Endothelial cell of umbilical vein (primary cell): ENCODE measurements at regions not wholly inside any gene's neighbourhood (a gene's known extent, or its start where the extent isn't known, plus 50 kb on each side); places are given as distances from the start of the nearest gene placed in this dataset.

Experiments
- BruUV-seq: library from RNA; stranded (reverse); fragments of 400-500 nt; replicated peaks from 2 replicates; lab custom pipeline; 2021; lab: Mats Ljungman, UMichigan
- CTCF ChIA-PET: fragments of 300-600, 350-600 bp; sonication (Branson Sonifier 250); formaldehyde crosslinking; loops from one replicate; lab custom pipeline; 2021; ENCODE audit warnings: antibody characterized with exemption, inconsistent platforms; lab: Charles Lee
- POLR2A ChIA-PET: fragments of 300-600, 350-600 bp; sonication (Branson Sonifier 250); formaldehyde crosslinking; loops from one replicate; lab custom pipeline; 2021; ENCODE audit warnings: antibody characterized with exemption, inconsistent platforms; lab: Charles Lee
- DNase-seq: peaks from one replicate; pipeline ENCODE4 v3.0.0-alpha.2; 2011; ENCODE audit warnings: low read depth, low spot score
- FAIRE-seq: peaks from 2 replicates; lab custom pipeline; 2011; peaks lifted over from hg19 to GRCh38; lab: Jason Lieb, UNC
- H2AFZ ChIP-seq: 2 replicates; pipeline ENCODE4 v1.6.0; 2012; ENCODE audit warnings: low read depth, low read length, control low read depth, inconsistent platforms
- H3K27ac ChIP-seq: 2 replicates; pipeline ENCODE4 v1.5.1; 2011; ENCODE audit warnings: low read depth, mild to moderate bottlenecking, control low read depth, low read length, moderate library complexity; ENCODE audit not compliant: insufficient read depth
- H3K27me3 ChIP-seq, 2 experiments: 2 replicates each; pipeline versions ENCODE4 v1.6.0 to v1.6.1; 2011; ENCODE audit warnings: low read length in 2 of 2, mixed read lengths in 1 of 2; ENCODE audit not compliant: control insufficient read depth in 2 of 2, insufficient read depth in 2 of 2
- H3K36me3 ChIP-seq, 2 experiments: 2 replicates in 1 of 2; 3 replicates in 1 of 2; pipeline ENCODE4 v1.5.1; 2011; ENCODE audit warnings: low read length in 2 of 2, mild to moderate bottlenecking in 1 of 2, moderate library complexity in 1 of 2; ENCODE audit not compliant: control insufficient read depth in 2 of 2, insufficient read depth in 2 of 2; ENCODE audit errors: extremely low read depth in 1 of 2
- H3K4me1 ChIP-seq: 3 replicates; pipeline ENCODE4 v1.5.1; 2011; ENCODE audit warnings: mild to moderate bottlenecking, low read length; ENCODE audit not compliant: control insufficient read depth, insufficient read depth; ENCODE audit errors: extremely low read depth
- H3K4me2 ChIP-seq: 2 replicates; pipeline ENCODE4 v1.6.1; 2011; ENCODE audit warnings: low read length, control low read depth, mixed read lengths; ENCODE audit not compliant: insufficient read depth
- H3K4me3 ChIP-seq, 3 experiments: fragments of 200-600 bp in 1 of 3; sonication (generic), shearing (Covaris generic) in 1 of 3; replicated peaks in 1 of 3; 2 replicates each; pipeline ENCODE4 v1.5.1; 2011 to 2016; ENCODE audit warnings: control low read depth in 3 of 3, low read length in 3 of 3, mild to moderate bottlenecking in 2 of 3, inconsistent platforms in 1 of 3, low read depth in 1 of 3, moderate library complexity in 1 of 3; ENCODE audit not compliant: insufficient read depth in 1 of 3
- H3K79me2 ChIP-seq: 2 replicates; pipeline ENCODE4 v1.6.0; 2012; ENCODE audit warnings: low read length, inconsistent platforms; ENCODE audit not compliant: control insufficient read depth, insufficient read depth
- H3K9ac ChIP-seq: replicated peaks from 2 replicates; pipeline ENCODE3; 2011; ENCODE audit warnings: low read length, control low read depth; ENCODE audit not compliant: insufficient read depth; ENCODE audit errors: extremely low read depth
- H3K9me1 ChIP-seq: replicated peaks from 3 replicates; pipeline ENCODE4 v1.6.0; 2011; ENCODE audit warnings: mild to moderate bottlenecking, low read length; ENCODE audit not compliant: control insufficient read depth, insufficient read depth; ENCODE audit errors: extremely low read depth
- H3K9me3 ChIP-seq: replicated peaks from 2 replicates; pipeline ENCODE4 v1.5.1; 2012; ENCODE audit warnings: low read length, inconsistent platforms; ENCODE audit not compliant: control insufficient read depth, insufficient read depth
- H4K20me1 ChIP-seq: replicated peaks from 2 replicates; pipeline ENCODE3; 2011; ENCODE audit warnings: mild to moderate bottlenecking, low read length; ENCODE audit not compliant: control insufficient read depth, insufficient read depth; ENCODE audit errors: extremely low read depth
- EZH2 ChIP-seq: IDR thresholded peaks from 2 replicates; pipeline ENCODE4 v1.6.1; 2012; ENCODE audit warnings: borderline replicate concordance, low read depth, mild to moderate bottlenecking, moderate library complexity, low read length, inconsistent platforms; ENCODE audit not compliant: severe bottlenecking
- FOS ChIP-seq: IDR thresholded peaks from 2 replicates; pipeline ENCODE4 v1.6.1; 2011; ENCODE audit warnings: mild to moderate bottlenecking, low read length, moderate library complexity, borderline replicate concordance; ENCODE audit not compliant: insufficient read depth
- GATA2 ChIP-seq: IDR thresholded peaks from 2 replicates; pipeline ENCODE4 v1.7.0; 2011; ENCODE audit warnings: low read depth, mild to moderate bottlenecking, moderate library complexity, mixed read lengths, low read length; ENCODE audit not compliant: insufficient read length, insufficient read depth
- JUN ChIP-seq: IDR thresholded peaks from 2 replicates; pipeline ENCODE4 v1.6.1; 2011; ENCODE audit warnings: borderline replicate concordance, low read depth; ENCODE audit not compliant: insufficient read length, insufficient read depth
- MYC ChIP-seq: IDR thresholded peaks from one replicate; pipeline ENCODE4 v1.6.1; 2011; ENCODE audit warnings: mild to moderate bottlenecking, low read depth, low read length
- POLR2A ChIP-seq: IDR thresholded peaks from 2 replicates; pipeline ENCODE4 v1.6.1; 2012; ENCODE audit warnings: low read depth, mild to moderate bottlenecking, control low read depth, low read length
- POLR2AphosphoS5 ChIP-seq: IDR thresholded peaks from 2 replicates; pipeline ENCODE4 v1.6.1; 2012; ENCODE audit warnings: low read depth, mild to moderate bottlenecking, control low read depth, low read length, moderate library complexity; ENCODE audit not compliant: insufficient read depth
- dilution Hi-C: fragments of 300-500 bp; cut with MboI; formaldehyde crosslinking; loops from one replicate; pipeline ENCODE4 v1.15.0; 2019; ENCODE audit warnings: low sequenced_read_pairs; ENCODE audit not compliant: extremely low pct_ligation_motif_present
- intact Hi-C: fragments of 100-400 bp; cut with micrococcal nuclease; formaldehyde crosslinking; loops from one replicate; pipeline ENCODE4 v1.10.0; 2022
- TF ChIP-seq, protein P1 (sequence below), 2 donors: IDR thresholded peaks; 1 replicate in 1 of 2; 2 replicates in 1 of 2; pipeline ENCODE4 v1.5.1; 2011; ENCODE audit warnings: low read length in 2 of 2, mild to moderate bottlenecking in 2 of 2, moderate library complexity in 2 of 2, control low read depth in 1 of 2, inconsistent platforms in 1 of 2, low read depth in 1 of 2; ENCODE audit not compliant: insufficient read depth in 1 of 2; ENCODE audit errors: extremely low read depth in 1 of 2
- TF ChIP-seq, protein P2 (sequence below): IDR thresholded peaks from 2 replicates; pipeline ENCODE4 v1.6.1; 2011; ENCODE audit not compliant: insufficient read depth, insufficient read length

DNA sequence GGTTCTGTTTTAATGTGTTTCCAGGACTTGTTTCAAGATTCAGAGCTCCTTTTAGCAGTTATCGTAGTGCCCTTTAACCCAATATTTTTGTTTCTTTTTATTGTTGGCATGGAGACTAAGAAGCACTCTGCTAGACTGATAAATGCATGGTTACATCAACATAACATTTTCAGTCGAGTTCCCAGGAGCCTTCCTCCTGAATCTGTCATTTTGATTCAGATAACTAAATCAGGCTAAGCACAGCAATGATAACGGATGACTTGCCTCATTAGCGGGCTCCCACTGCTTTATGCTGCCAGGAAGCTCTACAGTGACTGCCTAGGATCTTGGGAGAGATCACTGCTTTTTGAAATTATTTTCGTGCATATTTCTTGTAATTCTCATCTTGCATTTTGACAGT, 772.8 kb upstream of the GJE1 start:
- Histone ChIP-seq H3K4me1 (no peaks in the 10 kb centered on the region), H3K9me1 (no peaks in the 10 kb centered on the region), H3K4me2 (no peak overlapping the region), H3K4me3 (no peak overlapping the region), H3K27ac (no peak overlapping the region), H4K20me1 (no peaks in the 10 kb centered on the region), H3K79me2 (no peaks in the 10 kb centered on the region), H3K9me3 (no peaks in the 10 kb centered on the region), H2AFZ (peak overlapping the region; percentile 49), H3K36me3 (no peaks in the 10 kb centered on the region), H3K27me3 (no peaks in the 10 kb centered on the region), H3K9ac (no peak overlapping the region)
- dilution Hi-C loops (no loop called here), intact Hi-C loops (no loop called here)
- no TSS peak for BruUV-seq
- TF ChIP-seq GATA2 (no peak), POLR2A (no peak), POLR2AphosphoS5 (no peak), EZH2 (no peak), FOS (no peak), JUN (no peak), MYC (no peak)
- TF ChIP-seq, protein P1, sequence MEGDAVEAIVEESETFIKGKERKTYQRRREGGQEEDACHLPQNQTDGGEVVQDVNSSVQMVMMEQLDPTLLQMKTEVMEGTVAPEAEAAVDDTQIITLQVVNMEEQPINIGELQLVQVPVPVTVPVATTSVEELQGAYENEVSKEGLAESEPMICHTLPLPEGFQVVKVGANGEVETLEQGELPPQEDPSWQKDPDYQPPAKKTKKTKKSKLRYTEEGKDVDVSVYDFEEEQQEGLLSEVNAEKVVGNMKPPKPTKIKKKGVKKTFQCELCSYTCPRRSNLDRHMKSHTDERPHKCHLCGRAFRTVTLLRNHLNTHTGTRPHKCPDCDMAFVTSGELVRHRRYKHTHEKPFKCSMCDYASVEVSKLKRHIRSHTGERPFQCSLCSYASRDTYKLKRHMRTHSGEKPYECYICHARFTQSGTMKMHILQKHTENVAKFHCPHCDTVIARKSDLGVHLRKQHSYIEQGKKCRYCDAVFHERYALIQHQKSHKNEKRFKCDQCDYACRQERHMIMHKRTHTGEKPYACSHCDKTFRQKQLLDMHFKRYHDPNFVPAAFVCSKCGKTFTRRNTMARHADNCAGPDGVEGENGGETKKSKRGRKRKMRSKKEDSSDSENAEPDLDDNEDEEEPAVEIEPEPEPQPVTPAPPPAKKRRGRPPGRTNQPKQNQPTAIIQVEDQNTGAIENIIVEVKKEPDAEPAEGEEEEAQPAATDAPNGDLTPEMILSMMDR (IDR thresholded peaks at IDR 0.05; ENCODE audit: extremely low read depth in 1 of 2, insufficient read depth in 1 of 2, low read depth in 1 of 2, low read length in 2 of 2), result no peak
- TF ChIP-seq, protein P2, sequence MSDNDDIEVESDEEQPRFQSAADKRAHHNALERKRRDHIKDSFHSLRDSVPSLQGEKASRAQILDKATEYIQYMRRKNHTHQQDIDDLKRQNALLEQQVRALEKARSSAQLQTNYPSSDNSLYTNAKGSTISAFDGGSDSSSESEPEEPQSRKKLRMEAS, result no peak
- DNase-seq, result peak; percentile 14
- no peak for FAIRE-seq
- ChIA-PET POLR2A (no interaction called here), CTCF (interaction anchor here (1.2 to 1.6 kb wide), 2 partner anchors 16 to 38 kb away, joined by 3 read pairs; no protein-coding TSS in a partner anchor)
